ENCODE measurements at regions not wholly inside any gene's neighbourhood (a gene's known extent, or its start where the extent isn't known, plus 50 kb on each side); places are given as distances from the start of the nearest gene placed in this dataset.

DNA sequence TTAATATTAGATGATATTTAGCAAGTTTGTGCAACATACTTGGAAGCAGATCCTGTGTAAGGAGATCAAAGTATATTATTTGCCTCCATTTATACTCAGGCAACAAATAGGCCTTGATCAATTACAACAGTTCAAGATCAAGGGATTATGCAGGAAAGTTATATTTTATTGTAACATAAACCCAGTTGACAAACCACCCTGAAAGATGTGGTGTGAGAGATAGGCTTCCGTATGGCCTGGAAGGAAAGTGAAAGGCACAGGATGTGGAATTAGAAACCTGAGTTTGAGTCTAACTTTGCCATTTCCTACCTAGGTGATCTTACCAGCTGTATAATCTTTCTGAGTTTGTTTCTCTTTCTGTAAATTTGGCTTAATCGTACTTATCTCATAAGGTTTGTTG lies 284.1 kb downstream of the BMP4 start:
- FAIRE-seq (no peak), ATAC-seq (no peak), DNase-seq (ENCODE audit: extremely low read depth in 1 of 4, low spot score in 3 of 4) (no peak)
- Histone ChIP-seq H3K36me3 (ENCODE audit: control insufficient read depth, insufficient read depth, low read length) (no peaks in the 10 kb centered on the region), H3K4me1 (replicated peaks in 1 of 2; ENCODE audit: control insufficient read depth in 2 of 2, insufficient read depth in 2 of 2, low read length in 2 of 2) (no peaks in the 10 kb centered on the region), H3K4me3 (no peak overlapping the region), H3K9me3 (replicated peaks; ENCODE audit: control insufficient read depth, insufficient read depth, low read depth, low read length) (no peaks in the 10 kb centered on the region), H3K9ac (ENCODE audit: insufficient read depth in 1 of 2, low read depth in 2 of 2, low read length in 2 of 2) (no peak overlapping the region), H3K27ac (ENCODE audit: extremely low read depth, low read depth, low read length) (no peak overlapping the region), H3K27me3 (ENCODE audit: control insufficient read depth in 2 of 2, insufficient read depth in 2 of 2, low read length in 2 of 2) (no peaks in the 10 kb centered on the region), H3K4me2 (ENCODE audit: insufficient read depth, low read length) (no peak overlapping the region), H3K79me2 (ENCODE audit: control insufficient read depth, insufficient read depth, low read length) (no peaks in the 10 kb centered on the region), H3K9me1 (ENCODE audit: control insufficient read depth, insufficient read depth, low read length) (no peaks in the 10 kb centered on the region), H2AFZ (ENCODE audit: low read depth, low read length) (no peak overlapping the region), H4K20me1 (replicated peaks; ENCODE audit: control insufficient read depth, insufficient read depth, low read length) (no peaks in the 10 kb centered on the region)
- ChIA-PET CTCF (ENCODE audit: low intra/inter-chr PET ratio) (no interaction called here), POLR2A (no interaction called here)
- WGBS (ENCODE audit: insufficient coverage, low coverage, missing lambda C conversion rate): 0% methylated on average over 2 of the region's 2 CpGs
- no peak for TF ChIP-seq ZC3H11A (IDR thresholded peaks at IDR 0.05; ENCODE audit: low read depth, low read length)
- no peak for TF ChIP-seq GTF2F1 (IDR thresholded peaks at IDR 0.05; ENCODE audit: low read depth, low read length)
- TF ChIP-seq THRAP3 (IDR thresholded peaks at IDR 0.05; ENCODE audit: borderline replicate concordance): no peak
- TF ChIP-seq, protein P1, sequence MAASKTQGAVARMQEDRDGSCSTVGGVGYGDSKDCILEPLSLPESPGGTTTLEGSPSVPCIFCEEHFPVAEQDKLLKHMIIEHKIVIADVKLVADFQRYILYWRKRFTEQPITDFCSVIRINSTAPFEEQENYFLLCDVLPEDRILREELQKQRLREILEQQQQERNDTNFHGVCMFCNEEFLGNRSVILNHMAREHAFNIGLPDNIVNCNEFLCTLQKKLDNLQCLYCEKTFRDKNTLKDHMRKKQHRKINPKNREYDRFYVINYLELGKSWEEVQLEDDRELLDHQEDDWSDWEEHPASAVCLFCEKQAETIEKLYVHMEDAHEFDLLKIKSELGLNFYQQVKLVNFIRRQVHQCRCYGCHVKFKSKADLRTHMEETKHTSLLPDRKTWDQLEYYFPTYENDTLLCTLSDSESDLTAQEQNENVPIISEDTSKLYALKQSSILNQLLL (CRISPR knock-in tag; IDR thresholded peaks at IDR 0.05; ENCODE audit: borderline replicate concordance): no peak
- TF ChIP-seq, protein P2, sequence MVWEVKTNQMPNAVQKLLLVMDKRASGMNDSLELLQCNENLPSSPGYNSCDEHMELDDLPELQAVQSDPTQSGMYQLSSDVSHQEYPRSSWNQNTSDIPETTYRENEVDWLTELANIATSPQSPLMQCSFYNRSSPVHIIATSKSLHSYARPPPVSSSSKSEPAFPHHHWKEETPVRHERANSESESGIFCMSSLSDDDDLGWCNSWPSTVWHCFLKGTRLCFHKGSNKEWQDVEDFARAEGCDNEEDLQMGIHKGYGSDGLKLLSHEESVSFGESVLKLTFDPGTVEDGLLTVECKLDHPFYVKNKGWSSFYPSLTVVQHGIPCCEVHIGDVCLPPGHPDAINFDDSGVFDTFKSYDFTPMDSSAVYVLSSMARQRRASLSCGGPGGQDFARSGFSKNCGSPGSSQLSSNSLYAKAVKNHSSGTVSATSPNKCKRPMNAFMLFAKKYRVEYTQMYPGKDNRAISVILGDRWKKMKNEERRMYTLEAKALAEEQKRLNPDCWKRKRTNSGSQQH (CRISPR knock-in tag; IDR thresholded peaks at IDR 0.05): no peak
- TF ChIP-seq FOXP1 (CRISPR knock-in tag; IDR thresholded peaks at IDR 0.05): no peak
- TF ChIP-seq PHF20 (IDR thresholded peaks at IDR 0.05; ENCODE audit: partially characterized antibody): no peak
- TF ChIP-seq JUNB (CRISPR knock-in tag; conservative IDR thresholded peaks at IDR 0.05): no peak
- no peak for TF ChIP-seq MTA3 (IDR thresholded peaks at IDR 0.05; ENCODE audit: borderline replicate concordance)
- no peak for TF ChIP-seq FOXJ3 (CRISPR knock-in tag; IDR thresholded peaks at IDR 0.05)
- no peak for TF ChIP-seq TRIM28 (IDR thresholded peaks at IDR 0.05)
- no peak for TF ChIP-seq NFRKB (IDR thresholded peaks at IDR 0.05; ENCODE audit: low read depth)
- TF ChIP-seq NFIX (CRISPR knock-in tag; IDR thresholded peaks at IDR 0.05; ENCODE audit: low read depth): no peak
- TF ChIP-seq, protein P3, sequence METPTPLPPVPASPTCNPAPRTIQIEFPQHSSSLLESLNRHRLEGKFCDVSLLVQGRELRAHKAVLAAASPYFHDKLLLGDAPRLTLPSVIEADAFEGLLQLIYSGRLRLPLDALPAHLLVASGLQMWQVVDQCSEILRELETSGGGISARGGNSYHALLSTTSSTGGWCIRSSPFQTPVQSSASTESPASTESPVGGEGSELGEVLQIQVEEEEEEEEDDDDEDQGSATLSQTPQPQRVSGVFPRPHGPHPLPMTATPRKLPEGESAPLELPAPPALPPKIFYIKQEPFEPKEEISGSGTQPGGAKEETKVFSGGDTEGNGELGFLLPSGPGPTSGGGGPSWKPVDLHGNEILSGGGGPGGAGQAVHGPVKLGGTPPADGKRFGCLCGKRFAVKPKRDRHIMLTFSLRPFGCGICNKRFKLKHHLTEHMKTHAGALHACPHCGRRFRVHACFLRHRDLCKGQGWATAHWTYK (CRISPR knock-in tag; IDR thresholded peaks at IDR 0.05): no peak
- no peak for TF ChIP-seq MCM3 (IDR thresholded peaks at IDR 0.05)
- intact Hi-C loops (cut with micrococcal nuclease) (no loop called here), in situ Hi-C loops (cut with MboI) (no loop called here)
- no TSS peak for BruUV-seq (replicated peaks)
